NCI-H1105 treated with DMSO at 0.1 percent for 48 hours (cell line): ENCODE measurements at regions not wholly inside any gene's neighbourhood (a gene's known extent, or its start where the extent isn't known, plus 50 kb on each side); places are given as distances from the start of the nearest gene placed in this dataset.
A peak's percentile ranks its signal among the peaks of the same experiment; 100 is the strongest.

Experiments used
- DNase-seq: peaks from one replicate; lab custom pipeline; 2025; lab: John Stamatoyannopoulos, UW

DNA sequence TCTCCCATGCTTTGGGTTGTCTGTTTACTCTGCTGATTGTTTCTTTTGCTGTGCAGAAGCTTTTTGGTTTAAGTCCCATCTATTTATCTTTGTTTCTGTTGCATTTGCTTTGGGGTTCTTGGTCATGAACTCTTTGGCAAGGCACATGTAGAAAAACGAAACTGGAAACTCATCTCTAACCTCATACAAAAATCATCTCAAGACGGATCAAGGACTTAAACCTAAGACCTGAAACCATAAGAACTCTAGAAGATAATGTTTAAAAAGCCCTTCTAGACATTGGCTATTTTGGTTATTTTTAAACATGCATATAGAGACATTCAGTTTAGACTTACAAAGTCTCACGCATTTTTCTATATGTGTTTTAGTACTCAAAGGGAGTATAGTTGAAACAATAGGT, 1164.3 kb upstream of the GYPC start:
- no peak for DNase-seq

DNA sequence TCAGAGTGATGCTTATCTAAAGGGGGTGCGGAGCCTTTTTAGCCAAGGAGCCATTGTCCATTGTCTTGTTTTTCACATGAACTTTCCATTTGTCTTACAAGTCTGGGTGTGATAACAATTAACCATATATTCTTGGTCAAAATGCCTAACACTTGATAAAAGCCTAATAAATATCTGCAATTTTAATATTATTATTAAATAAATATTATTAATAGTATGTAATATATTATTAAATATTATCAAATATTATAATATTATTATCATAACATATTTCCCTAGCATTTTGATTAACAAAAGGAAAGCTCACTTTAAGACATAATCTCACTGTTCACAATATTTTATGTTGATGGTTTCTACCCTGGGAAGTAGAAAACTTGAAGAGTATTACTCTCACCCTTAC, 1143.6 kb upstream of the GYPC start:
- no peak for DNase-seq

DNA sequence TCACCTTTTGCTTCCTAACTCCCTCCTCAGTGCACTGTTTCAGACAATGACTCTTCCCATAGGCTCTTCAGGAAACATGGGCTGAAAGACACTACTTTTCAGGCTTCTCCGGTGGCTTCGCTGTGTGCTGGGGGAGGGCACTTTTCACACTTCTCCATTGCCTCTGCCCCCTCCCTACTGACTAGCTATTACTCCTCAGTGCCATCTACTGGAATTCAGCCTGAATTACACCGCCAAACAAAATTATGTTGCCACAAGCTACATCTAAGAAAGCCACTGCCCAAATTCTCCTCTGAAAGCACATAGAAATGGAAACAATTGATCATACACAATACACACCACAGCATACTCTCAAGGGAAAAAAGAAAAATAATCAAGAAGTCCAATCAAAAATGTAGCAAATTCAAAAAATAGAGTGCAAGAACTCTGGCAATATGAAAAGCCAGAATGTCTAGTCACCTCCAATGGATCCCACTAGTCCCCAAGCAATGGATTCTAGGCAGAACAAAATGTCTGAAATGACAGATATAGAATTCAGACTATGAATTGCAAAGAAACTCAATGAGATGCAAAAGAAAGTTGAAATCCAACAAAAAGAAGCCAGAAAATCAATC, 1139.4 kb upstream of the GYPC start:
- peak; percentile 0 for DNase-seq

DNA sequence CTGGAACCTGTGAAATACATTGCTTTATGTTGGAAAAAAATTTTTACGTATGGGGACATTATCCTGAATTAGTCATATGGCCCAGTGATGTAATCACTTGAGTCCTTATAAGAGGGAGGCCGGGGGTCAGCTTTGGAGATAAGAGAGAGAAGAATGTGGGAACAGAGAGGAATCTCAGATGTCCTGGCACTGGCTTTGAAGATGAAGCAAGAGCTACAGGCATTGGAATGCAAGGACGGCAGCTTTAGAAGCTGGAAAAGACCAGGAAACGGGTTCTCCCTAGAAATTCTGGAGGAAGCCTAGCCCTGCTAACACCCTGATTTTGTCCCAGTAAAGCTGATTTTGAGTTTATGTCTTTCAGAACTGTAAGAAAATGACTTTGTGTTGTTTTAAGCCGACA, 1129.9 kb upstream of the GYPC start:
- no peak for DNase-seq

DNA sequence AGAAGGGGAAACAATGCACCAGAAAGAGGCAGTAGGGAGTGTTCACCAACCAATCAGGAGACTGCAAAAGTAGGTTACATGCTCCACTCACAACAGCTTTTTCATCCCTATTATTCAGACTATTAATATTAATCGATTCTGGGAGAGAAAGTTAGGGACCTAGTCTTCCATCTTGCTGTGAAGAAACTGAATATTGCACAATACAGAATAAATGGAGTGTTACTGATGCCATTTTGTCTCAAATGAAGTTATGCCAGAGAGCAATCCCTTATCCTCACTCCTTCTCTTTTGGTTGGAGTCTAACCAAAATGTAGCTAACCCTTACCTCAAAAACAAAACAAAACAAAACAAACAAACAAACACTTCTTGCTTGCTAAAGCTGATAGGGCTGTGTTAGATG, 1120.9 kb upstream of the GYPC start:
- DNase-seq = no peak

DNA sequence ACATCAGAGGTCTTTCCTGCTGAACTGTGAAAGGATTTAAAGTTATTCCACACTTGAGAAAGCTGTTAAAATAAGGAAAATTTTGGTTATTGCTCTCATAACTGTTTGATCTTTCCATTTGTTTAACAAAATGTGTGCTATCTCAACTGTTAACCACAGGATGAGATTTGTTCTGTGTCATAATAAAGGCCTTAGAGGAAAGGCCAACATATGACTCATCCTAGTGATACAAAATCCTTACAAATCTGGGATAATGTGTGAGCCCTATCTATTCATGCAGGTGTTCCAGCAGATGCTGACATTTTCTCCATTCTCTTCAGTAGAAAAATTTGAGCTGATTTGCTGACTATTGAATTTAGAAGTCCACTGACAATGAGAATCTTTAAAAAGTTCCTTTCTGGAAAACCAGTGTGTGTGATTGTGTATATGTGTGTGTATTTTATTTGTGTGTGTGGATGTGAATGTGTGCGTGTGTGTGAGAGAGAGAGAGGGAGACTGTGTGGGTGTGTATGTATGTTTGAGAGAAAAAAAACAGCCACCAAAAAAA, 1111.9 kb upstream of the GYPC start:
- no peak for DNase-seq

DNA sequence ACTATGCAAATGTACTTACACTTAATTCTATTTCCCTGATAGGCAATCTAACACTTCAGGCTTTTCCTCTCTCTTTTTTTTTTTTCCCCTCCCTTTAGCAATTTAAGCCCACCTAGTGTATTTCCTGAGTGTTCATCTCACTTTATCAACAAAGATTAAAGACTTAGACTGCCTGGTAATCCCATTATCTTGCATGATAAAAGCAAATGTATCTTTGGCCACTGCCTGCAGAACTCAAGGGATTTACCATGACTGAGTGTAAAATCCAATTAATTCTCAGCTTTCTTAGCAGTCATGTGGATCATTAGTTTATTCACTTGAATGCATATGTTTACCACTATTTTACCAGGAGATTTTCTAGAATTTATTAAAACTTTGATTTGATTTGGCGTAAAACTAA, 1102.2 kb upstream of the GYPC start:
- DNase-seq = no peak

DNA sequence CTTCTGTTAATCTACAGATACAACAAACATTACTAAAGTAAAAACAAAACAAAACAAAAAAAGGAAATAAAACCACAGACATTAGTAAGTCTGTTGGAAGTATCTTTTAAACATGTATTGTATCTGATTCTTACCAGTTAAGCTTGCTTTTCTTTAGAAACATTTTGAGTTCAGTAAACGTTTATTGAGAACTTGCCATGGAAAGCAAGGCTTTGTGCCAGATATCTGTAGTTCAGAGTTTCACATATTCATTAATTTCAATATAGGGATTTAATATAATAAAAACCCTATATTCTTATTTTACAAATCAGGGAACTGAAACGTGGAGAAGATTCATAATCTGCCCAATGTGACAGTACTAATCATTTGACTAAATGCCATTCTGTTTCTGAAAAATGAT, 1101.0 kb upstream of the GYPC start:
- DNase-seq = no peak

DNA sequence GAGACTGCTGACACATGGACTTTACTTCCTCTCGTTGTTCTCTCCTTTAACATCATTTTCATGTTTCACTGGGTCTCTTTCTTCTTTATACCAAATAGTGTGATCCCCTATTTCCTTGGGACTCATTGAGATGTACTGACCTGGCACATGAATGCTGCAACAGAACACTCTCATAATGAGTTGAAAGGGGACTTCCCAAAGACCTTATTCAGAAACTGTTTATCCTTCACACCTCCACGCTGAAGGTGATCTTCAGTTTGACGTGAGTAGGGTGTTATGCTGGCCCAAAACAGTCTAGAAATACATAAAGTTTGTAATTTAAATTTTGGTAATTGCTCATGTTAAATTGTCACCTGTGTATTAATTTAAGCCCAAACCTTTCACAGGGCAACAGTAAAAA, 1096.8 kb upstream of the GYPC start:
- no peak for DNase-seq

DNA sequence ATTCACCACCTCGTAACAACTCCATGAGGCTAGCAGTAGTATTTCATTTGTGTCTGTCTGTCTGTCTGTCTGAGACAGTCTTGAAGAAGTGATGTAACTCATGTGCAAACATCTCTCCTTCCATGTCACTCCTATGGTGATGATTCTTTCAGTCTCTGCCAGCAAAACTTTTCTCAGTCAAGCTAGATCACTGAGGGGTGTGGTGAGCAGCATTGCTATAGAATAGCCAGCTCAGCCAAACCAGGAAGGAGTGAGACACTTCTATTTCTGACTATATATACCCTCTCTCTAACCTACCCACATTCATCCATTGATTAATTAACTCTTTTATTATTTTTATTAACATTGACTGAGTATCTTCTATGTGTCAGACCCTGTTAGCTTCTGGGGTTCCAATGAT, 1095.1 kb upstream of the GYPC start:
- DNase-seq = no peak

DNA sequence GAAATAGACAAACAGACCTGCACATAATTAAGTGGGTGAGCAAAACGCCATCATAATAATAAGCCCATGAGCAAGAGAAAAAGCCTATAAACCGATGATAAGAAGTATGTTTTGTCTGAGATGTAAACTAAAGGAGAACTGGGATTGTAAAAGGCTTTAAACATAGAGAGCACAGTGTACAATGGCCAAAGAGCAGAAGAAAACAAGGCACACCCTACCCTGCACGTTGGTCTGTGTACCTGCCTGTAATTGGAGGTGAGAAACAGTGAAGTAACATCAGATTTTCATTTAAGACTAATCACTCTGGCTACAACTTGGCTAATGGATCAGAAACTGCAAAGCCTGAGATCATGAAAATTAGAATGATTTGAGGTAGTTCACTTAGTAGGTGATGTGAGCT, 1094.7 kb upstream of the GYPC start:
- no peak for DNase-seq

DNA sequence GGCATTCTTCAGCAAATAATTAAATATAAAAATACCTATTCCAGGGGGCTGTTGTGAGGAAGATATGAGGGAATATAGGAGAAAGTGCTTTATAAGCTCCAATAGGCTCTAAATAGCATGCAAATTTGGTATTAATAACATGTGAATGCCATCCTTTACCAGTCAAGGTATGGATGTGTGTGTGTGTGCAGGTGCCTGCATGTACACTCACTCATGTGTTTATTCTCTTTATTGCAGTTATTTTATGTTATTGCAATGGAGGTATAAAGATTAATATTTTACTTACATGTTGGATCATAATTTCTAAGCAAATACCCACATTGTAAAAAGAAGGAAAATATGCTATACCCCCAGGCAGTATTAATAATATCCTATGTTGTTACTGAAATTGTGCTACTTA, 1093.0 kb upstream of the GYPC start:
- DNase-seq = no peak

DNA sequence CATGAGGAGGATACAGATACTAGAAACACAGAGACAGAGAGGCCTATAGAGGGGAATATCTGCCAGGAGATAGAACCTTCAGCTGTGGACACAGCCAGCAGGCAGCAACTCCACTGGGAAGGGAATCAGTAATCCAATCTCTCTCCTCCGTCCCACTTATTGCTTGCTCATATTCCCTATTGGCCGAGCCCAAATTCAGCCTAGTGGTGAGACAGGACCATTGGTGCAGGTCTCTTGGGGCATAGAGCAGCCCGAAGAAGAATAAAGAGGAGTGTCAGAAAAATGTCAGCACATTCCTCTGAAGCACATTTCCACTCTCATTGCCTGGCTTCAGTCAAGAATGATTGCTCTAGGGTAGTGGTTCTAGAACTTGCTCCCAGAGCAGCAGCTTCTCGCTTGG, 1091.5 kb upstream of the GYPC start:
- DNase-seq = no peak

DNA sequence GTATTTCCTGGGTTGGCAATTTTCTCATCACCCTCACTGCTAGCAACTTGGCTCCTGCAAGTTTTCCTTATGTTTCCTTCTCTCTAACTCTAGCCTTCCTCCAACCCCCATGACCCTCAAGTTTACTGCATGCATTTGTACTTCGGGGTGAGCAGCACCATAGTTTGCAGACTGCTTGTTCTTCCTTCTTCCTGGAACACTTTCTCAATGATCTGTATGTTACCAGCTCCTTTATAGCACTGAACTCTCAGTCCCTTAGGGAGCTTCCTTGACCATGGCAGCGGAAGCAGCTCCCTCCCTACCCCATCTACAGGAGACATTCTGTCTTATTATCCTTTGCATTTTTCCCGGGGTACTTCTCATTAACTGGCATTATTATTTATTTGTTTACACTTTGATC, 1089.5 kb upstream of the GYPC start:
- no peak for DNase-seq

DNA sequence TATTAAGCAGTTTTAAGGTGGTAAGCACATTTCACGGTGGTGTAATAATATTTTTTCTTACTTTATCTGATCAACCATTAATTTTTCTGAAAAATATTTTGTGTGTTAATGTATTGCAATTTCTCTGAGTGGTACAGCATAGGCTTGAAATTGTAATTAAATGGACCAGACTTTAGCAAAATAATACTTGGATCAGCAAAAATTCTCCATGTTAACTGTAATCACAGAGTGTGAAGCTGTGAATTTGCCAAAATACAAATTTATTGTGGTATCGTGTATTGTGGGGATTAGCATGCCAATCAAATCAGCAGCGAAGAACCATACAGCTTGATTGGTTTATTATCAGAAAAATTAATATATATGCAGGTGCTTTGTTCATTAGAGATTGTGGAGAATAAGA, 1088.9 kb upstream of the GYPC start:
- no peak for DNase-seq

DNA sequence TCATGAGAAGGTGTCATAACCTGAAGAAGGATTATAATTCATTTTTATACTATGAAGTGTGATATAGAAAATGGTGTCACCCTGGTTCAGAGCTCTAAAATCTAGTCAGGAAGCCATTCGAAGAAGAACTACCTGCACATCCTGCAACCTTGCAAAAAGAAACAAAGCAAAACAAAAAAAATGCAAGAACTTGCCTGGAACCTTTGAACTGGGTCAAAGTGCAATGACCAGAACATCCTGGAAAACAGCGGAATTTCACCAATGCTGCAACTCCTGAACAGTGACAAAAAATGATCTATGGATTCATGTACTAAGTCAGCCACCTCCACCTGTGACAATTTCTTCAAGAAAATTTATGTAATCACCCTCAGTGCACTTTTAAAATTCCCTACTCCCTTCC, 1083.3 kb upstream of the GYPC start:
- no peak for DNase-seq

DNA sequence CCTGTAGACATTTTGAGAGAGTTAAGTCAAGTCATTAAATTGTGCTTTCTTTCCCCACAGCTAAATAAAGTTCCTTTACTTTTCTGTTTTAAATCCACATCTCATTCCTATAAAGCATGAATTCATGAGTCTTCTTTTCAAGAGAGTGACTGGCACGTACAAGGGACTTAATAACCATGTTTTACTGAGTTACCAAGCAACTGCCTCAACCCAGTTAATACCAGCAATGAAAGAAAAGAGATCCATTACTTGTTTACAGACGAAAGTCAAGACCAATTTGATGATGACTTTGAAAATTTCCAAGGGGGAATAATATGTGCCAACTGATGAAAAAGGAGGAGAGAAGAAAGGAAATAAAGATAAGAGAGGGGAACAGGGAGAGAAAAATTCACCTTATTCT, 1082.5 kb upstream of the GYPC start:
- no peak for DNase-seq

DNA sequence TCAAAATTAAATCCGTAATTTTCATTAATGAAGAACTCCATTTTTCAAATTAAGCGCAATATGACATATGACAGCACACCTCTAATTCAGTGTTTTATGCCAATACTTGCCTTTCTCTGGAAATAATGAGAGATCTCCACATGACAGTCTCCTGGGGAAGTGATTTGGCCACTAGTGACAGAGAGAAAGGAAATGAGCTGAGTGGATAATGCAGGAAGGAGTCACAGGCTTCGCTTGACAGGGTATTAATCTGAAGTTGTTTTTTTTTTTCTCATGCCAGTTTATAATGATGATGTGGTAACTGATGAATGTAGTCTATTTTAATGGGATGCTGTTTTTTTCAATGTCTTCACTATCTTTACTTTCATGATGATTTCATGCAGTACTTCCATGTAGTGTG, 1079.4 kb upstream of the GYPC start:
- no peak for DNase-seq

DNA sequence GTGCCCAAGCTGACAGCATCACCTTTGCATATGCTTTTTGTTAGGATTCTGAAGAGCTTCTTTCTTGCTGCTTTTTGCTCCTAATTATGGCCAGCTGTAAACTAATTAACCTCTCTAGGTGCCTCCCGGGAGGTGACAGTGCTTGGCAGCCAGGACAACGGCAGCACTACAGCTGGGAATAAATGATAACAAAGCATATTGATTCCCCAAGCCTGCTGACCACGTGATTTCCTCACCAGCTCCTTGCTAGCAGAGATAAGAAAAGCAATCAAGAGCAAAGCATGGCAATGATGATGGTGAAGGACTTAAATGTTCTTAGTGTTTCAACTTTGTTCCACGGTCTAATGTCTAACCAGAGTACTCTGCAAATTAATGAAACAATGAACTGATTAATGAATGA, 1074.4 kb upstream of the GYPC start:
- DNase-seq = peak; percentile 57

DNA sequence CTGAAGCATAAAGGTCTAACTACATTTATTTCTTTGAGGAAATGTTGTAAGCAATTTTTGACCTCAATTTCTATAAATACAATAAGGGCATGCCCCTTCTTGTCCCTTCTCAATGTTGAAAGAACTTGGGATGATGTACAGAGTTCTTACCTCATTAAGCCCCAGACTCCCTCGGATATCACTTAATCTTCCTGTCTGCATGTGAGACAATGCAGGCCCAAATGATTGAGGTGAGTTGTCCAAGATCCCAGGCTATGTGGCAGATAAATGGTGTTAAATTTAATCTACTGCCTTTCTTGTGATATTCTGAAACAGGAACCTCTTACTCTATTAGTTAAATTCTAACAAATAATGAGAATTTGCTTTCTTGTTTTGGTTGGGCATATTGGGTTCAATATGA, 1073.4 kb upstream of the GYPC start:
- no peak for DNase-seq

DNA sequence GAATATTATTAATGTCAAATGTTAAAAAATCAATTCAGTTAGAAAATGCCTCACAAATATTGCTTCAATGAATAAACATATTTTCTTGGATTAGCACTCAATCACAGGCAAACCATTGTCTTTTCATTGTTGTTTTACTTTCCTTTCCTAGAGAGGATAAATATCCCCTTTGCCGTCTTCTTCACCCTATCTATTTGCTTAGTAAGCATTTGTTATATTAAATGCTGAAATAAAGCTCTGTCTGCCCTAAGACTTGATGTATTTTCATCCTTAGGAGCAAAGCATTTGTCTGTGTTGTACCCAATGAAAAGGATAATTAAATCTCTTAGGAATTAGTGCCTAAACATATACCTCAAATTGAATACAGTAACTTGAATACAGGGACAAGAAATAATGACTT, 1071.2 kb upstream of the GYPC start:
- no peak for DNase-seq

DNA sequence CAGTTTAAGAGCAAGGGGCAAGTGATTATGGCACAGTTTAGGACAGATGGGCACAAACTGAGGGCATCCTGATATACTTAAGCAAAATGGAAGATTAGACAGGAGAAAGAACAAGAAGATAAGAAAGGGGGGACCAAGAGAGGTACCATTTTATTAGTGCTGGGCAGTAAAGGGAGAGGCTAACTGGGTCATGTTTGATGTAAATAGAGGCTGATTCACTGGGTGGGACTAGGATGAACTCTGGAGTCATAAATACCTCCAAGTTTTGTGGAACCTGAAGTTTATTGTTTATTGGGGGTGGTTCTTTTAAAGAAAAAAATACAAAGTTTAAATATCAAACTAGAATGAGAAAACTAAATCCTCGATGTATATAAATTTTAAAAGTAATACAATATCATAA, 1067.2 kb upstream of the GYPC start:
- DNase-seq = no peak

DNA sequence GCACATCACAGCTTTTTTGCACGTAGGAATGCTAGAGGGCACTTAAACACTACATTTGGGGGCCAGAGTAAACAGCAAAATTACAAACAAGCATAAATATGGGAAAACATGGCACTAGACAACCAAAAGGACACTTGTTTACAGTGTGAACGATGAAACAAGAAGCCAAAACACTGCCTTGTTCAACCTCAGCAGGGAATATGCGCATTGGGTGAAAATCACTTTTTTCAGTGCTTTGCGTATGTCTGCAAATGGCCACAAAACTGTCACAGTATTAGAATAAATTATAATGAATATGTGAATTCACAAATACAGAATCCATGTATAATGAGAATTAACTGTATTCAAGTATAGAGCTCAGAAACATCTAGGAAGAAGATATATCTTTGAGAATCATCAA, 1064.0 kb upstream of the GYPC start:
- no peak for DNase-seq

DNA sequence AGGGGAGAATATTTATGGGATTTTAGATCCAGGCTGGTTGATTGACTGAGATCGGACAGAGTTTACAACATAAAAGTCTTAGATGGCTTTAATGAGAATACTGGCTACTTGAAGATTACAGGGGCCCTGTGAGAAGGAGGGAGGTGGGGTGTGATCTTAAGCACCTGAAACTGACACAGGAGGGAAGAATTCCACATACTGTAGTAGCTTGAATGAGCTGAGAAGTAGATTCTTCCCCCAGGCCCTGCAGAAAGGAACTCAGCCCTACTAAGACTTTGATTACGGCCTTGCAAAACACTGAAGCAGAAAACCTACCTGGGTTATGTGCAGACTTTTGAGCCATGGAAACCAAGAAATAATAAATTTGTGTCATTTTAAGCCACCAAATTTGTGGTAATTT, 1062.9 kb upstream of the GYPC start:
- DNase-seq = no peak

DNA sequence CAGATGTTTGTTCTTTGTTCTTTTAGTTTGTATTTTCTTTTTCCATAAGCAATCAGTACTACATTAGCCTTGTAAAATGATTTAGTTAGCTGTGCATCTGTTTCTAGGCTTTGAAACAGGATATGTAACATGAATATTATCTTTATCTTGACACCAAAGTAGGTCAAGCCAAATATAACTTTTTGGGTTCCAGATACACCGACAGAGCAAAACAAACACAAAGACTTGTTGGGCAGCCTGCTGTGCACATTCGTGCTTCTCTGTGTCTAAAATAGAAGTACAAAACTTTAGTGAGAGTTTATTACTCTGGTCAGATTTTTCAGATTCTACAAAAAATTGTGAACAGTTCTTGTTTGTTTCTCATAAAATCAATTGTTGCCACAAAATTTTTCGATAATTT, 1059.3 kb upstream of the GYPC start:
- no peak for DNase-seq
